ENCODE measurements at regions not wholly inside any gene's neighbourhood (a gene's known extent, or its start where the extent isn't known, plus 50 kb on each side); places are given as distances from the start of the nearest gene placed in this dataset.

- H3K36me3 Mint-ChIP-seq: peaks cover 14 to 81% (median 57%) of the 10 kb centered on the region in 3 donors
Observed at GRCh38 chr19:27736225-27736624, 1476.7 kb downstream of the UQCRFS1 start.

GRCh38 chr19:27735314-27735713, 1477.6 kb downstream of the UQCRFS1 start:
- Histone ChIP-seq H3K27me3 (ENCODE audit: insufficient read depth, low read length, poor library complexity, severe bottlenecking) (no peaks in the 10 kb centered on the region), H3K27ac (ENCODE audit: low read depth, low read length) (no peak overlapping the region), H3K4me1 (ENCODE audit: insufficient read depth, low read length) (no peaks in the 10 kb centered on the region), H3K4me3 (ENCODE audit: low read length) (no peak overlapping the region), H3K36me3 (ENCODE audit: insufficient read depth, low read length) (no peaks in the 10 kb centered on the region), H3K9me3 (ENCODE audit: low read length) (no peaks in the 10 kb centered on the region)
- H3K4me1 Mint-ChIP-seq: no peaks in the 10 kb centered on the region
- DNase-seq: no peak
- H3K27ac Mint-ChIP-seq: no peak overlapping the region
- peak overlapping the region in 1 of 7 donors; percentile 59 for H3K4me3 Mint-ChIP-seq
- peaks cover 50 to 90% (median 64%) of the 10 kb centered on the region in 5 donors for H3K9me3 Mint-ChIP-seq
- H3K27me3 Mint-ChIP-seq: peaks cover 0 to 2% of the 10 kb centered on the region in 2 donors
- POLR2A ChIA-PET: no interaction called here
- CTCF ChIA-PET: no interaction called here
- peaks cover 14 to 82% (median 58%) of the 10 kb centered on the region in 3 donors for H3K36me3 Mint-ChIP-seq

More at GRCh38 chr19:27736225-27736624, 1476.7 kb downstream of the UQCRFS1 start:
- Mint-ChIP-seq H3K9me3 (peaks cover 50 to 89% (median 68%) of the 10 kb centered on the region in 5 donors), H3K4me1 (no peaks in the 10 kb centered on the region), H3K27ac (no peak overlapping the region), H3K27me3 (peaks cover 0 to 2% of the 10 kb centered on the region in 2 donors), H3K4me3 (no peak overlapping the region)
- Histone ChIP-seq H3K4me3 (ENCODE audit: low read length) (no peak overlapping the region), H3K36me3 (ENCODE audit: insufficient read depth, low read length) (no peaks in the 10 kb centered on the region), H3K27me3 (ENCODE audit: insufficient read depth, low read length, poor library complexity, severe bottlenecking) (no peaks in the 10 kb centered on the region), H3K9me3 (ENCODE audit: low read length) (no peaks in the 10 kb centered on the region), H3K4me1 (ENCODE audit: insufficient read depth, low read length) (no peaks in the 10 kb centered on the region), H3K27ac (ENCODE audit: low read depth, low read length) (no peak overlapping the region)
- ChIA-PET CTCF (no interaction called here), POLR2A (no interaction called here)
- no peak for DNase-seq

GRCh38 chr19:27734496-27735220, 1478.3 kb downstream of the UQCRFS1 start:
- no peaks in the 10 kb centered on the region for H3K9me3 ChIP-seq (ENCODE audit: low read length)
- no peaks in the 10 kb centered on the region for H3K27me3 ChIP-seq (ENCODE audit: insufficient read depth, low read length, poor library complexity, severe bottlenecking)
- DNase-seq: no peak
- no peaks in the 10 kb centered on the region for H3K36me3 ChIP-seq (ENCODE audit: insufficient read depth, low read length)
- H3K4me3 ChIP-seq (ENCODE audit: low read length): no peak overlapping the region
- Mint-ChIP-seq H3K27ac (no peak overlapping the region), H3K36me3 (peaks cover 14 to 75% (median 60%) of the 10 kb centered on the region in 3 donors), H3K4me1 (no peaks in the 10 kb centered on the region), H3K4me3 (no peak overlapping the region), H3K9me3 (peaks cover 50 to 84% (median 59%) of the 10 kb centered on the region in 5 donors), H3K27me3 (no peaks in the 10 kb centered on the region)
- no peak overlapping the region for H3K27ac ChIP-seq (ENCODE audit: low read depth, low read length)
- ChIA-PET POLR2A (no interaction called here), CTCF (no interaction called here)
- no peaks in the 10 kb centered on the region for H3K4me1 ChIP-seq (ENCODE audit: insufficient read depth, low read length)

DNA sequence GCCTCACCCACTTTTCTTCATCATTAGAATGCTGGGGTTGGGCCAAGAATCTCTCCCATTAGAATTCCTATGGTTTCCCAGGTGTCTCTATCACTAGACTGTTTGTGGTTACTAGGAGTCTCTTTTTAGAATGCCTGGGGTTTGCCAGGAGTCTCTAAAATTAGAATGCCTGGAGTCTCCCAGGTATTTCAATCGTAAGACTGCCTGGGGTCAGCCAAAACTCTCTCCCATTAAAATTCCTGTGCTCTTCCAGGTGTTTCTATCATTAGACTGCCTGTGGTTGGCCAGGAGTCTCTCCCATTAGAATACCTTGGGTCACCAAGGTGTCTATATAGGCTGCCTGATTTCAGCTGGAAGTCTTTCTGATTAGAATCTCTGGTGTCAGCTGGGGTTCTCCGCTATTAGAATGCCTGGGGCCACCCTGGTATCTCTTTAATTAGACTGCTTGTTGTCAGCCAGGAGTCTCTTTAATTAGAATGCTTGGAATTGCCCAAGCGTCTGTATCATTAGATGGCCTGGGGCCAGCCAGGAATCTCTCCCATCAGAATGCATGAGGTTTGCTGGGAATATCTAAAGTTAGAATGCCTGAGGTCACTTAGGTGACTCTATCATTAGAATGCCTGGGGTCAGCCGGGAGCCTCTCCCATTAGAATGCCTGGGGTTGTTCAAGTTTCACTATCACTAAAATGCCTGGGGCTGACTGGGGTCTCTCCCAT, 1479.2 kb downstream of the UQCRFS1 start:
- POLR2A ChIA-PET: no interaction called here
- H3K27ac ChIP-seq (ENCODE audit: low read depth, low read length): no peak overlapping the region
- H3K36me3 ChIP-seq (ENCODE audit: insufficient read depth, low read length): no peaks in the 10 kb centered on the region
- Mint-ChIP-seq H3K27ac (no peak overlapping the region), H3K36me3 (peaks cover 10 to 66% (median 57%) of the 10 kb centered on the region in 3 donors), H3K9me3 (peaks cover 43 to 83% (median 58%) of the 10 kb centered on the region in 5 donors), H3K4me3 (no peak overlapping the region), H3K27me3 (no peaks in the 10 kb centered on the region), H3K4me1 (no peaks in the 10 kb centered on the region)
- DNase-seq: no peak
- CTCF ChIA-PET: no interaction called here
- H3K4me1 ChIP-seq (ENCODE audit: insufficient read depth, low read length): no peaks in the 10 kb centered on the region
- peaks cover 6% of the 10 kb centered on the region for H3K9me3 ChIP-seq (ENCODE audit: low read length)
- no peak overlapping the region for H3K4me3 ChIP-seq (ENCODE audit: low read length)
- no peaks in the 10 kb centered on the region for H3K27me3 ChIP-seq (ENCODE audit: insufficient read depth, low read length, poor library complexity, severe bottlenecking)

DNA sequence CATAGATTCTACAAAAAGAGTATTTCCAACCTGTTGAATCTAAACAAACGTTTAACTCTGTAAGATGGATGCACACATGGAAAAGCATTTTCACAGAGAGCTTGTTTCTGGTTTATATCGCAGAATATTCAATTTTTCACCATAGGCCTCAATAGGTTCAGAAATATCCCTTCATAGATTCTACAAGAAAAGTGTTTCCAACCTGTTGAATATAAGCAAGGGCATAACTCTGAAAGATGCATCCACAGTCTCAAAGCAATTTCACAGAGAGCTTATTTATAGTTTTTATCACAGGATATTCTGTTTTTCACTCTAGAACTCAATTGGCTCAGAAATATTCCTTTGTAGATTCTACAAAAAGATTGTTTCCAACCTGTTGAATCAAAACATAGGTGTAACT, 1483.6 kb downstream of the UQCRFS1 start:
- no peak overlapping the region for H3K27ac Mint-ChIP-seq
- H3K4me3 ChIP-seq (ENCODE audit: low read length): no peak overlapping the region
- CTCF ChIA-PET: no interaction called here
- POLR2A ChIA-PET: no interaction called here
- H3K36me3 Mint-ChIP-seq: peaks cover 0 to 35% (median 34%) of the 10 kb centered on the region in 3 donors
- peaks cover 34 to 74% (median 66%) of the 10 kb centered on the region in 5 donors for H3K9me3 Mint-ChIP-seq
- peaks cover 11% of the 10 kb centered on the region for H3K9me3 ChIP-seq (ENCODE audit: low read length)
- H3K4me1 ChIP-seq (ENCODE audit: insufficient read depth, low read length): no peaks in the 10 kb centered on the region
- H3K4me1 Mint-ChIP-seq: no peaks in the 10 kb centered on the region
- no peaks in the 10 kb centered on the region for H3K27me3 Mint-ChIP-seq
- H3K27me3 ChIP-seq (ENCODE audit: insufficient read depth, low read length, poor library complexity, severe bottlenecking): no peaks in the 10 kb centered on the region
- no peak overlapping the region for H3K27ac ChIP-seq (ENCODE audit: low read depth, low read length)
- DNase-seq: no peak
- H3K36me3 ChIP-seq (ENCODE audit: insufficient read depth, low read length): no peaks in the 10 kb centered on the region
- H3K4me3 Mint-ChIP-seq: no peak overlapping the region

DNA sequence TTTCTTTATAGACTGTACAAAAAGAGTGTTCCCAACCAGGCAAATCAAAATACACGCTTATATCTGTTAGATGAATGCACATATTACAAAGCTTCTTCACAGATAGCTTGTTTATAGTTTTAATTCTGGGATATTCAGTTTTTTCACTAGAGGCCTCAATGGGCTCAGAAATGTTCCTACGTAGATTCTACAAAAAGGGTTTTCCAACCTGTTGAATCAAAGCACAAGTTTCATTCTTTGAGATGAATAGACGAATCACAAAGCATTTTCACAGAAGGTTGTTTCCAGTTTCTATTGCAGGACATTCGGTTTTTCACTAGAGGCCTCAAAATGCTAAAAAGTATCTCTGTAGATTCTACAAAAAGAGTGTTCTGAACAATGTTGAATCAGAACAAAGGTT, 1490.3 kb downstream of the UQCRFS1 start:
- H3K4me1 ChIP-seq (ENCODE audit: insufficient read depth, low read length): no peaks in the 10 kb centered on the region
- no peak overlapping the region for H3K27ac ChIP-seq (ENCODE audit: low read depth, low read length)
- CTCF ChIA-PET: no interaction called here
- H3K36me3 Mint-ChIP-seq: peaks cover 0 to 10% (median 3%) of the 10 kb centered on the region in 3 donors
- H3K27me3 Mint-ChIP-seq: no peaks in the 10 kb centered on the region
- H3K36me3 ChIP-seq (ENCODE audit: insufficient read depth, low read length): no peaks in the 10 kb centered on the region
- DNase-seq: no peak
- no peak overlapping the region for H3K4me3 ChIP-seq (ENCODE audit: low read length)
- no peaks in the 10 kb centered on the region for H3K27me3 ChIP-seq (ENCODE audit: insufficient read depth, low read length, poor library complexity, severe bottlenecking)
- no peak overlapping the region for H3K4me3 Mint-ChIP-seq
- POLR2A ChIA-PET: no interaction called here
- H3K27ac Mint-ChIP-seq: no peak overlapping the region
- H3K4me1 Mint-ChIP-seq: no peaks in the 10 kb centered on the region
- peaks cover 24% of the 10 kb centered on the region for H3K9me3 ChIP-seq (ENCODE audit: low read length)
- peaks cover 53 to 85% (median 63%) of the 10 kb centered on the region in 5 donors for H3K9me3 Mint-ChIP-seq

DNA sequence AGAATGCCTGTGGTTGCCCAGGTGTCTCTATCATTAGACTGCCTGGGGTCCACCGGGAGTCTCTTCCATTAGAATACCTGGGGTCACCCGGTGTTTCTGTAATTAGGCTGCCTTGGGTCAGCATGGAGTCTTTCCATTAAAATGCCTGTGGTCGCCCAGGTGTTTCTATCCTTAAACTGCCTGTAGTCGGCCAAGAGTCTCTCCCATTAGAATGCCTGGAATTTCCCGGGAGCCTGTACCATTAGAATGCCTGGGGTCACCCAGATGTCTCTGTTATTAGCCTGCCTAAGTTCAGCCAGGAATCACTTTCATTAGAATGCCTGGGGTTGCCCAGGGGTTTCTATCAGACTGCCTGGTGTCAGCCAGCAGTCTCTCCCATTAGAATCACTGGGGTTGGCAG, 1492.8 kb downstream of the UQCRFS1 start:
- Histone ChIP-seq H3K27me3 (ENCODE audit: insufficient read depth, low read length, poor library complexity, severe bottlenecking) (no peaks in the 10 kb centered on the region), H3K4me3 (ENCODE audit: low read length) (no peak overlapping the region), H3K36me3 (ENCODE audit: insufficient read depth, low read length) (no peaks in the 10 kb centered on the region), H3K4me1 (ENCODE audit: insufficient read depth, low read length) (no peaks in the 10 kb centered on the region), H3K9me3 (ENCODE audit: low read length) (peaks cover 27% of the 10 kb centered on the region), H3K27ac (ENCODE audit: low read depth, low read length) (no peak overlapping the region)
- Mint-ChIP-seq H3K9me3 (peaks cover 54 to 86% (median 66%) of the 10 kb centered on the region in 5 donors), H3K27ac (no peak overlapping the region), H3K27me3 (no peaks in the 10 kb centered on the region), H3K36me3 (peaks cover 0 to 5% (median 1%) of the 10 kb centered on the region in 3 donors), H3K4me1 (no peaks in the 10 kb centered on the region), H3K4me3 (no peak overlapping the region)
- POLR2A ChIA-PET: no interaction called here
- DNase-seq: no peak
- CTCF ChIA-PET: no interaction called here

DNA sequence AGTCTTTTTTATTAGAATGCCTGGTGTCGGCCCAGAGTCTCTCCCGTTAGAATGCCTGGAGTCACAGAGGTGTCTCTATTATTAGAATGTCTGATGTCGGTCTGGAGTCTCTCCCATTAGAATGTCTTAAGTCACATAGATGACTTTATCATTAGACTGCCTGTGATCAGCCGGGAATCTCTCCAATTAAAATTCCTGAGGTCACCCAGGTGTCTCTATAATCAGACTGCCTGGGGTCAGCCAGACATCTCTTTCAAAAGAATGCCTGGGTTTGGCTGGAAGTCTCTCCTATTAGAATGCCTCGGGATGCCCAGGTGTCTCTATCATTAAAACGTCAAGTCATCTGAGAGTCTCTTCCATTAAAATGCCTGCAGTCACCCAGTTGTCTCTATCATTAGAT, 1493.9 kb downstream of the UQCRFS1 start:
- peaks cover 22% of the 10 kb centered on the region for H3K9me3 ChIP-seq (ENCODE audit: low read length)
- no peaks in the 10 kb centered on the region for H3K27me3 ChIP-seq (ENCODE audit: insufficient read depth, low read length, poor library complexity, severe bottlenecking)
- Mint-ChIP-seq H3K27me3 (no peaks in the 10 kb centered on the region), H3K4me3 (no peak overlapping the region), H3K27ac (no peak overlapping the region), H3K36me3 (peaks cover 0 to 5% (median 0%) of the 10 kb centered on the region in 3 donors), H3K4me1 (no peaks in the 10 kb centered on the region), H3K9me3 (peaks cover 51 to 85% (median 72%) of the 10 kb centered on the region in 5 donors)
- no peak overlapping the region for H3K4me3 ChIP-seq (ENCODE audit: low read length)
- H3K27ac ChIP-seq (ENCODE audit: low read depth, low read length): no peak overlapping the region
- ChIA-PET POLR2A (no interaction called here), CTCF (no interaction called here)
- no peaks in the 10 kb centered on the region for H3K36me3 ChIP-seq (ENCODE audit: insufficient read depth, low read length)
- DNase-seq: no peak
- no peaks in the 10 kb centered on the region for H3K4me1 ChIP-seq (ENCODE audit: insufficient read depth, low read length)

Measured in CD8-positive, alpha-beta memory T cell (primary cell).